CD4-positive, CD25-positive, alpha-beta regulatory T cell (primary cell): ENCODE measurements at regions not wholly inside any gene's neighbourhood (a gene's known extent, or its start where the extent isn't known, plus 50 kb on each side); places are given as distances from the start of the nearest gene placed in this dataset.

Source experiments
- ATAC-seq, 2 donors: fragments of 150-1000 bp; cut with Tn5 transposase; one replicate each; pipeline ENCODE4 v1.10.0; 2021; ENCODE audit warnings: low read depth in 2 of 2, moderate number of reproducible peaks in 2 of 2, moderate library complexity in 1 of 2
- DNase-seq, 3 donors: peaks; one replicate each; pipeline versions ENCODE4 v3.0.0 to v3.0.0-alpha.2; 2012 to 2022; ENCODE audit warnings: mixed read lengths in 1 of 3
- H3K27ac ChIP-seq: one replicate; pipeline ENCODE4 v1.7.0; 2013; ENCODE audit warnings: mild to moderate bottlenecking, low read length; ENCODE audit not compliant: insufficient read depth, poor library complexity, severe bottlenecking
- H3K27me3 ChIP-seq: one replicate; pipeline ENCODE4 v1.7.0; 2013; ENCODE audit warnings: low read length; ENCODE audit not compliant: control insufficient read depth, insufficient read depth
- H3K36me3 ChIP-seq: one replicate; pipeline ENCODE4 v1.7.0; 2013; ENCODE audit warnings: mild to moderate bottlenecking, low read length, moderate library complexity; ENCODE audit not compliant: control insufficient read depth, insufficient read depth
- H3K4me1 ChIP-seq: 2 replicates; pipeline ENCODE4 v1.7.0; 2013; ENCODE audit warnings: mild to moderate bottlenecking, low read length; ENCODE audit not compliant: insufficient read depth, control insufficient read depth, poor library complexity, severe bottlenecking
- H3K4me3 ChIP-seq: one replicate; pipeline ENCODE4 v1.7.0; 2013; ENCODE audit warnings: low read depth, mild to moderate bottlenecking, low read length, moderate library complexity
- H3K9me3 ChIP-seq, 2 experiments: 1 replicate in 1 of 2; 2 replicates in 1 of 2; pipeline ENCODE4 v1.7.0; 2013; ENCODE audit warnings: low read length in 2 of 2, mild to moderate bottlenecking in 1 of 2, moderate library complexity in 1 of 2; ENCODE audit not compliant: control insufficient read depth in 2 of 2
- H3K27ac Mint-ChIP-seq, 3 donors: one replicate each; pipeline ENCODE4 v1.8.0; 2020 to 2022; ENCODE audit warnings: mild to moderate bottlenecking in 3 of 3, mixed read lengths in 3 of 3, moderate library complexity in 2 of 3
- H3K27me3 Mint-ChIP-seq: one replicate; pipeline ENCODE4 v1.8.0; 2022; ENCODE audit warnings: mild to moderate bottlenecking, mixed read lengths
- H3K36me3 Mint-ChIP-seq: one replicate; pipeline ENCODE4 v1.8.0; 2020; ENCODE audit warnings: mixed read lengths
- H3K4me1 Mint-ChIP-seq, 4 donors: one replicate each; pipeline ENCODE4 v1.8.0; 2020 to 2022; ENCODE audit warnings: mixed read lengths in 4 of 4, mild to moderate bottlenecking in 1 of 4
- H3K4me3 Mint-ChIP-seq, 4 donors: one replicate each; pipeline ENCODE4 v1.8.0; 2020 to 2022; ENCODE audit warnings: mild to moderate bottlenecking in 4 of 4, mixed read lengths in 4 of 4, moderate library complexity in 3 of 4
- H3K9me3 Mint-ChIP-seq, 7 donors: one replicate each; pipeline ENCODE4 v1.8.0; 2020 to 2022; ENCODE audit warnings: mixed read lengths in 7 of 7, mild to moderate bottlenecking in 3 of 7, moderate library complexity in 2 of 7

- H3K27me3 ChIP-seq = no peaks in the 10 kb centered on the region
- no peaks in the 10 kb centered on the region for H3K4me1 ChIP-seq
- no peaks in the 10 kb centered on the region for H3K27me3 Mint-ChIP-seq
- ATAC-seq (no peak), DNase-seq (no peak)
- no peaks in the 10 kb centered on the region for H3K9me3 ChIP-seq
- no peak overlapping the region for H3K27ac ChIP-seq
- H3K4me3 ChIP-seq = no peak overlapping the region
- no peak overlapping the region for H3K27ac Mint-ChIP-seq
- H3K4me3 Mint-ChIP-seq = no peak overlapping the region
- peaks cover 3 to 25% (median 4%) of the 10 kb centered on the region in 7 donors for H3K9me3 Mint-ChIP-seq
- no peaks in the 10 kb centered on the region for H3K36me3 Mint-ChIP-seq
- H3K36me3 ChIP-seq = no peaks in the 10 kb centered on the region
- H3K4me1 Mint-ChIP-seq = no peaks in the 10 kb centered on the region
Observed at GRCh38 chr1:82099170-82099569, 298.4 kb downstream of the ADGRL2 start.

- H3K36me3 ChIP-seq = no peaks in the 10 kb centered on the region
- no peak overlapping the region for H3K27ac ChIP-seq
- Mint-ChIP-seq H3K36me3 (no peaks in the 10 kb centered on the region), H3K9me3 (peaks cover 0 to 15% (median 2%) of the 10 kb centered on the region in 7 donors), H3K27ac (no peak overlapping the region), H3K4me3 (peak overlapping the region in 1 of 4 donors; percentile 59), H3K27me3 (no peaks in the 10 kb centered on the region), H3K4me1 (no peaks in the 10 kb centered on the region)
- no peaks in the 10 kb centered on the region for H3K4me1 ChIP-seq
- H3K9me3 ChIP-seq = no peaks in the 10 kb centered on the region
- H3K4me3 ChIP-seq = no peak overlapping the region
- no peak for DNase-seq
- H3K27me3 ChIP-seq = no peaks in the 10 kb centered on the region
- ATAC-seq = no peak
Observed at GRCh38 chr1:82094136-82094535, 293.4 kb downstream of the ADGRL2 start.

GRCh38 chr1:82091729-82092128, 291.0 kb downstream of the ADGRL2 start:
- Histone ChIP-seq H3K9me3 (no peaks in the 10 kb centered on the region), H3K27me3 (no peaks in the 10 kb centered on the region), H3K36me3 (no peaks in the 10 kb centered on the region), H3K4me3 (no peak overlapping the region), H3K4me1 (no peaks in the 10 kb centered on the region), H3K27ac (no peak overlapping the region)
- DNase-seq (no peak), ATAC-seq (no peak)
- H3K27ac Mint-ChIP-seq = no peak overlapping the region
- no peak overlapping the region for H3K4me3 Mint-ChIP-seq
- no peaks in the 10 kb centered on the region for H3K27me3 Mint-ChIP-seq
- H3K9me3 Mint-ChIP-seq = peaks cover 0 to 20% (median 2%) of the 10 kb centered on the region in 7 donors
- H3K4me1 Mint-ChIP-seq = no peaks in the 10 kb centered on the region
- no peaks in the 10 kb centered on the region for H3K36me3 Mint-ChIP-seq

- ATAC-seq (no peak), DNase-seq (no peak)
- Mint-ChIP-seq H3K4me3 (no peak overlapping the region), H3K36me3 (no peaks in the 10 kb centered on the region), H3K27me3 (no peaks in the 10 kb centered on the region), H3K4me1 (no peaks in the 10 kb centered on the region), H3K9me3 (peaks cover 0 to 16% (median 2%) of the 10 kb centered on the region in 7 donors), H3K27ac (no peak overlapping the region)
- no peaks in the 10 kb centered on the region for H3K27me3 ChIP-seq
- H3K4me3 ChIP-seq = no peak overlapping the region
- H3K9me3 ChIP-seq = no peaks in the 10 kb centered on the region
- H3K27ac ChIP-seq = no peak overlapping the region
- H3K4me1 ChIP-seq = no peaks in the 10 kb centered on the region
- no peaks in the 10 kb centered on the region for H3K36me3 ChIP-seq
Observed at GRCh38 chr1:82091265-82091664, 290.5 kb downstream of the ADGRL2 start.

- Histone ChIP-seq H3K4me3 (no peak overlapping the region), H3K36me3 (no peaks in the 10 kb centered on the region), H3K9me3 (no peaks in the 10 kb centered on the region), H3K27me3 (no peaks in the 10 kb centered on the region), H3K27ac (no peak overlapping the region), H3K4me1 (no peaks in the 10 kb centered on the region)
- Mint-ChIP-seq H3K36me3 (no peaks in the 10 kb centered on the region), H3K27ac (no peak overlapping the region), H3K4me1 (no peaks in the 10 kb centered on the region), H3K27me3 (no peaks in the 10 kb centered on the region), H3K9me3 (peaks cover 0 to 8% (median 3%) of the 10 kb centered on the region in 7 donors), H3K4me3 (no peak overlapping the region)
- DNase-seq (no peak), ATAC-seq (no peak)
Observed at GRCh38 chr1:82090104-82090503, 289.4 kb downstream of the ADGRL2 start.

- Histone ChIP-seq H3K4me1 (no peaks in the 10 kb centered on the region), H3K9me3 (no peaks in the 10 kb centered on the region), H3K36me3 (no peaks in the 10 kb centered on the region), H3K4me3 (no peak overlapping the region), H3K27me3 (no peaks in the 10 kb centered on the region), H3K27ac (no peak overlapping the region)
- H3K4me3 Mint-ChIP-seq = no peak overlapping the region
- no peaks in the 10 kb centered on the region for H3K27me3 Mint-ChIP-seq
- ATAC-seq = no peak
- DNase-seq = no peak
- H3K4me1 Mint-ChIP-seq = no peaks in the 10 kb centered on the region
- H3K27ac Mint-ChIP-seq = no peak overlapping the region
- H3K9me3 Mint-ChIP-seq = peaks cover 0 to 7% (median 6%) of the 10 kb centered on the region in 7 donors
- no peaks in the 10 kb centered on the region for H3K36me3 Mint-ChIP-seq
Observed at GRCh38 chr1:82086739-82087138, 286.0 kb downstream of the ADGRL2 start.

GRCh38 chr1:82079607-82080006, 278.9 kb downstream of the ADGRL2 start:
- no peaks in the 10 kb centered on the region for H3K36me3 Mint-ChIP-seq
- H3K4me3 Mint-ChIP-seq = no peak overlapping the region
- no peak overlapping the region for H3K27ac Mint-ChIP-seq
- H3K9me3 Mint-ChIP-seq = peaks cover 0 to 7% (median 6%) of the 10 kb centered on the region in 7 donors
- Histone ChIP-seq H3K36me3 (no peaks in the 10 kb centered on the region), H3K27me3 (no peaks in the 10 kb centered on the region), H3K27ac (no peak overlapping the region), H3K4me3 (no peak overlapping the region), H3K4me1 (no peaks in the 10 kb centered on the region), H3K9me3 (no peaks in the 10 kb centered on the region)
- H3K4me1 Mint-ChIP-seq = no peaks in the 10 kb centered on the region
- ATAC-seq (no peak), DNase-seq (no peak)
- H3K27me3 Mint-ChIP-seq = no peaks in the 10 kb centered on the region

GRCh38 chr1:82073659-82074058, 272.9 kb downstream of the ADGRL2 start:
- DNase-seq (no peak), ATAC-seq (no peak)
- Histone ChIP-seq H3K27me3 (no peaks in the 10 kb centered on the region), H3K4me1 (no peaks in the 10 kb centered on the region), H3K4me3 (no peak overlapping the region), H3K27ac (no peak overlapping the region), H3K9me3 (peaks cover 0 to 2% of the 10 kb centered on the region in 2 experiments), H3K36me3 (no peaks in the 10 kb centered on the region)
- no peaks in the 10 kb centered on the region for H3K36me3 Mint-ChIP-seq
- no peaks in the 10 kb centered on the region for H3K4me1 Mint-ChIP-seq
- H3K27ac Mint-ChIP-seq = no peak overlapping the region
- H3K9me3 Mint-ChIP-seq = peaks cover 0 to 10% (median 3%) of the 10 kb centered on the region in 7 donors
- H3K4me3 Mint-ChIP-seq = no peak overlapping the region
- H3K27me3 Mint-ChIP-seq = no peaks in the 10 kb centered on the region
